ENCODE measurements at regions not wholly inside any gene's neighbourhood (a gene's known extent, or its start where the extent isn't known, plus 50 kb on each side); places are given as distances from the start of the nearest gene placed in this dataset.

DNA sequence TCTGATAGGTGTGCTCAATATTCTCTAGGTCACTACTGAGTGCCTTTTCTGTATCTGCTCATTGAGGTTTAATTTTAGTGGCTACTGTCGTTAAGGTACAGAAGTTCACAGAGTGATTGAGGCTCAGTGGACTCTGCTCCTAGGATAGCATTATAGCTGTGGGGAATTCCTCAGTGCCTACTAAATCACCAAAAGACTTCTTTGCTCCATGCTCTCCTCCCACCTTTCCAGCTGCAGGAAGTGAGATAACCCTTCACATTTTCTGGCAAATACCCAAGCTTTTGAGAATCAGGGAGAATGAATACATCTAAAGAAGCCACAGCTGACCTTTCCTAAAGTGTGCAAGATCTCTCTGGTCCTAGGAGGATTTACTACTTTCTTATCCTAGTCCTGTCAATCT, 95.2 kb upstream of the FSIP2 start:
- TF ChIP-seq, protein P1, sequence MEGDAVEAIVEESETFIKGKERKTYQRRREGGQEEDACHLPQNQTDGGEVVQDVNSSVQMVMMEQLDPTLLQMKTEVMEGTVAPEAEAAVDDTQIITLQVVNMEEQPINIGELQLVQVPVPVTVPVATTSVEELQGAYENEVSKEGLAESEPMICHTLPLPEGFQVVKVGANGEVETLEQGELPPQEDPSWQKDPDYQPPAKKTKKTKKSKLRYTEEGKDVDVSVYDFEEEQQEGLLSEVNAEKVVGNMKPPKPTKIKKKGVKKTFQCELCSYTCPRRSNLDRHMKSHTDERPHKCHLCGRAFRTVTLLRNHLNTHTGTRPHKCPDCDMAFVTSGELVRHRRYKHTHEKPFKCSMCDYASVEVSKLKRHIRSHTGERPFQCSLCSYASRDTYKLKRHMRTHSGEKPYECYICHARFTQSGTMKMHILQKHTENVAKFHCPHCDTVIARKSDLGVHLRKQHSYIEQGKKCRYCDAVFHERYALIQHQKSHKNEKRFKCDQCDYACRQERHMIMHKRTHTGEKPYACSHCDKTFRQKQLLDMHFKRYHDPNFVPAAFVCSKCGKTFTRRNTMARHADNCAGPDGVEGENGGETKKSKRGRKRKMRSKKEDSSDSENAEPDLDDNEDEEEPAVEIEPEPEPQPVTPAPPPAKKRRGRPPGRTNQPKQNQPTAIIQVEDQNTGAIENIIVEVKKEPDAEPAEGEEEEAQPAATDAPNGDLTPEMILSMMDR (conservative IDR thresholded peaks at IDR 0.05 in 1 of 2, IDR thresholded peaks at IDR 0.05 in 1 of 2; ENCODE audit: low read depth in 1 of 2, low read length in 2 of 2) = no peak
- TF ChIP-seq EZH2 (IDR thresholded peaks at IDR 0.05; ENCODE audit: low read length, missing control alignments) = no peak
